Activated T-cell treated with anti-CD3 and anti-CD28 coated beads, Interleukin-2, amount 50 U/mL, for 4 hours (primary cell): ENCODE measurements at regions not wholly inside any gene's neighbourhood (a gene's known extent, or its start where the extent isn't known, plus 50 kb on each side); places are given as distances from the start of the nearest gene placed in this dataset.

ENCODE experiments used
- ATAC-seq, 2 donors: fragments of 200-7000 bp; cut with Tn5 transposase; one replicate each; pipeline ENCODE4 v1.10.0; 2021
- DNase-seq: peaks from one replicate; pipeline ENCODE4 v3.0.0-alpha.2; 2020
- H3K27me3 Mint-ChIP-seq: one replicate; pipeline ENCODE4 v1.8.0; 2021; ENCODE audit warnings: low read depth, mixed read lengths
- H3K36me3 Mint-ChIP-seq: one replicate; pipeline ENCODE4 v1.8.0; 2022; ENCODE audit warnings: mixed read lengths; ENCODE audit not compliant: insufficient read depth
- H3K4me1 Mint-ChIP-seq: one replicate; pipeline ENCODE4 v1.8.0; 2021; ENCODE audit warnings: low read depth, mixed read lengths
- H3K4me3 Mint-ChIP-seq: one replicate; pipeline ENCODE4 v1.8.0; 2021; ENCODE audit warnings: mild to moderate bottlenecking, moderate library complexity, mixed read lengths
- H3K9me3 Mint-ChIP-seq: one replicate; pipeline ENCODE4 v1.8.0; 2021; ENCODE audit warnings: mixed read lengths

DNA sequence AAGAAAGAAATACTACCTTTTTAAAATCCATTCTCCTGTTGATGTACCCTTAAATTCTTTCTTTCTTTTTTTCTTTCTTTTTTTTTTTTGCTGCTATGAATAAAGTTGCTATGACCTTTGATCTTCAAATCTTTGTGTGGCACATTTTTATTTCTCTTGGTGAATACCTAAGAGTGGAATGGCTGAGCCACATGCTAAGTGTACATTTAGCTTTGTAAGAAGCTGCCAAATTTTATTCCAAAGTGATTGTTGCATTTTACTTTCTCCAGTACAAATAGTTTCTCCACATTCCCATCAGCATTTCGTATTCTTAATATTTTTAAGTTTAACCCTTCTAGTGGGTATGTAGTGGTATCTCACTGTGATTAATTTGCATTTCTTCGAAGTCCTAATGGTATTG lies 88.8 kb upstream of the RAB27B start:
- DNase-seq (no peak), ATAC-seq (no peak)
- peaks cover 7% of the 10 kb centered on the region for H3K9me3 Mint-ChIP-seq
- no peaks in the 10 kb centered on the region for H3K4me1 Mint-ChIP-seq
- H3K4me3 Mint-ChIP-seq, result no peak overlapping the region
- H3K27me3 Mint-ChIP-seq, result no peaks in the 10 kb centered on the region
- no peaks in the 10 kb centered on the region for H3K36me3 Mint-ChIP-seq

DNA sequence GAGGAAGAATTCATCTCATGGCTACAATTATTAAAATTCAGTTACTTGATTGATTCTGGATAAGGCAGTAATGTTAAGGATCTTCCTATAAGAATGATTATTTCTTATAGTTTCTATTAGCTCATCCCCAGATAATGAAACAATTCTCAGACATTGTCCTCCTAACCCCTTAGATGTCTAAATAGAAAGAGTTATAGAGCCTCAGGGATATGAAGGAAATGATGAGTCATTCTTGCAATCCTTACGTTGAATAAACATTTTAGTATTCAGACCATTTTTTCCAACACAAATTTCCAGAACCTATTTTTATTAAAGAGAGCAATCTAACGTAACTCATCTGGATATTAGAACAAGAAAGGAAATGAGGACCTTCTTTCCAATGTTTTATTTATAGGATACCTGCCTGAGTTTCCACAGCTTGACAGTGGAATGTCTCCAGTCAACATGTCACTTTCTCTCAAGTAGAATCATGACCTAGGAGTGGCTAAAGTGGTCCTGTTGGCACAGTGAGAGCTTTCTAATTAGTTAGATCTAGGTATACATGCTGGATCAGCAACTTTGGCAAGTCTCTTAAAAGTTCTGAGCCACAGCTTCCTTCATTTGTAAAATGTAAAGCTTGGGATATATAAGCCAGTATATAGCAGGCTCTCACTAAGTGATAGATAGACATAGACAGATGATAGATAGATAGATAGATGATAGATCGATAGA lies 88.0 kb upstream of the RAB27B start:
- DNase-seq (no peak), ATAC-seq (no peak)
- H3K4me1 Mint-ChIP-seq, result no peaks in the 10 kb centered on the region
- no peaks in the 10 kb centered on the region for H3K27me3 Mint-ChIP-seq
- no peak overlapping the region for H3K4me3 Mint-ChIP-seq
- H3K36me3 Mint-ChIP-seq, result no peaks in the 10 kb centered on the region
- H3K9me3 Mint-ChIP-seq, result peaks cover 7% of the 10 kb centered on the region

DNA sequence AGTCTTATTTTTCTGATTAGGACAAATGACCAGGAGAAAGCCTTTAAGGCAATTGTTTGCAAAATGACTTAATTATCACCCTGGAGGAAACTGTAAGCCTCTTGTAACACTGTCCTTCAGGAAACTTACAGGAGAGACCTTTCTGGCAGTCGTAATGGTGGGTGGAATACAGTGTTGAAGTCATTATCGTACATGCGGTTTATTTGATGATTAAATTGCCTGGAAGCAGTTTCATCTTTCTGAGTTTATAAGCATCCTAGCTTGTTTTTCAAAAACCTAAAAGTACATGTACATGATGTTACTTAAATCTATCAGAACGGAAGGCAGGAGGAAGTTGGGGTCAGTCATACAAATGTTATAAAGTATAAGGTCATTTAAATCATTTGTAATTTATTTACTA lies 86.2 kb upstream of the RAB27B start:
- no peaks in the 10 kb centered on the region for H3K36me3 Mint-ChIP-seq
- H3K9me3 Mint-ChIP-seq, result peaks cover 7% of the 10 kb centered on the region
- no peak overlapping the region for H3K4me3 Mint-ChIP-seq
- peaks cover 2% of the 10 kb centered on the region for H3K27me3 Mint-ChIP-seq
- no peaks in the 10 kb centered on the region for H3K4me1 Mint-ChIP-seq
- DNase-seq, result no peak
- no peak for ATAC-seq

DNA sequence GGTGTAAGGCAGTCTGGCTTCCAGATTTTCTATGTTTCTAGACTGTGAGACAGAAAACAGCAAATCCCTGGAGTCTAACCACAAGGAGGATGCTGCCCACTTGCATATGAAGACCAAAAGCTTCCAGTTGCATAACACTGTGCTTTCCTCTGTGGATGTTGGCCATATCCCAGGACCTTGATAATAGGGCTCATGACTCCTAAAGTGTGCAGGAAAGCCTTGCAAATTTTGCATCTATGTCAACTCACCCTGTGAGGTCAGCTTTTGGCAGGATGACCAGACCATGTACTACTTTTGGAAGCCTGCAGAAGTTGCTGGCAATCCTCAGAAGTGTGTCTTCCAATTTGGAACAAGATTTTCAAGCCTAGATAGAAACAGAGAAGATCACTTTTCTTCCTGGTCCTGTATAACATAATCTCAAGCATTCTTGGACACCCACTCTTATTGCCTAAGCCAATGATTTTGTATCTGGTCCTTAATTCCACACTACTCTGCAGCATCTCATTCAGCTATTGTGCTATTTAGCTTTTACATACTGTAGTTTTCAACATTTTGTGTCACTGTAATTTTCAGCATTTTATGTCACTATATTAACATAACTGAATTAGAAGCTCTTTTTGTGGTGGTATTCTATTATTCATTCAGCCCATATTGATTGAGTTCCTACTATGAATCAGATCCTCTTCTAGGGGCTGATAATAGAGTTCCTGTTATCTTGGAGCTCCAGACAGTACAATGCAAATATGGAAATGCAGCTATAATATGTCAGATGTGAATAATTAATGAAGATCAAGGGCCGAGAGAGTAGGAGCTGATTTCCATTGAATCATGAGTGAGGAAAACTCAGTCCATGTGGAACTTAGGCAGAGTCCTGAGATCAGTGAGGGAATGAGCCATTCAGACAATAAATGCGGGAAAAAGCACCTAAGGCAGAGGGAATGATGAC lies 85.3 kb upstream of the RAB27B start:
- Mint-ChIP-seq H3K4me1 (no peaks in the 10 kb centered on the region), H3K36me3 (no peaks in the 10 kb centered on the region), H3K9me3 (peaks cover 7% of the 10 kb centered on the region), H3K27me3 (peaks cover 2% of the 10 kb centered on the region), H3K4me3 (no peak overlapping the region)
- DNase-seq (no peak), ATAC-seq (no peak)

DNA sequence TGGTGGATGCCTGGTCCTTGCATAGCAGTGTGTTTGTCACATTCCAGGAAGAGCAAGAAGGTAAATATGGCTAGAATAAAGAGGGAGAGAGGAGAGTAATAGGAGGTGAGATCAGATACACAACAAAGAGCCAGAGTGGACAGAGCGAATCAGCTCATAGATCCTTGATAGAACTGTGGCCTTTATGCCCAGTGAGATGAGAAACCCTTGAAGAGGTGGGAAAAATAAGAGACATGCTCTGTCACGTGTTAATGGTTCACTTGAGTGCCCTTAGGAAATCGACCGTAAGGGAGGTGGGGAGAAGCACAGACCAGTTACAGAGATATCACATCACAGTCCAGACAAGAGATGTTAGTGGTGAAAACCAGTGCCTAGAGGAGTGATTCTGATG lies 84.7 kb upstream of the RAB27B start:
- no peaks in the 10 kb centered on the region for H3K36me3 Mint-ChIP-seq
- no peaks in the 10 kb centered on the region for H3K4me1 Mint-ChIP-seq
- DNase-seq (no peak), ATAC-seq (no peak)
- H3K9me3 Mint-ChIP-seq, result peaks cover 3% of the 10 kb centered on the region
- no peak overlapping the region for H3K4me3 Mint-ChIP-seq
- H3K27me3 Mint-ChIP-seq, result peaks cover 2% of the 10 kb centered on the region

DNA sequence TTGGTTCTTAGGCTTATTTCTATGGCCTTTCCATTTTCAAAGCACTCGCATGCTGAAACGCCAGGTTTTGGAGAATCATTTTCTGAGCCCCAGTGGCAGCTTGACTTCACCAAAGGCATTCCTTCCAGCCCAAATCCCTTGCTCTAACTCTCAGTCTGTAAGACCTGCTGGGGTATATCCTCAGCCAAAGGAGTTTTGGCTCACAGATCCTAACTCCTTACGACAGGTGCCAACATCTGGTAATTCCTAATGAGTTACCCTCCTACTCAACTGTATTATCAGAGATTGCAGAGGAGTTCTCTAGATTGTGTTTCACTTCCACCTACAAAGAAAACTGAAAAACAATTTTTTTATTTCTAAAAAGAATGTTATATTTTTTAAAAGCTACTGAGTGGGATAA lies 79.0 kb upstream of the RAB27B start:
- Mint-ChIP-seq H3K4me3 (no peak overlapping the region), H3K4me1 (no peaks in the 10 kb centered on the region), H3K36me3 (no peaks in the 10 kb centered on the region), H3K27me3 (peaks cover 2% of the 10 kb centered on the region), H3K9me3 (no peaks in the 10 kb centered on the region)
- ATAC-seq (no peak), DNase-seq (no peak)

DNA sequence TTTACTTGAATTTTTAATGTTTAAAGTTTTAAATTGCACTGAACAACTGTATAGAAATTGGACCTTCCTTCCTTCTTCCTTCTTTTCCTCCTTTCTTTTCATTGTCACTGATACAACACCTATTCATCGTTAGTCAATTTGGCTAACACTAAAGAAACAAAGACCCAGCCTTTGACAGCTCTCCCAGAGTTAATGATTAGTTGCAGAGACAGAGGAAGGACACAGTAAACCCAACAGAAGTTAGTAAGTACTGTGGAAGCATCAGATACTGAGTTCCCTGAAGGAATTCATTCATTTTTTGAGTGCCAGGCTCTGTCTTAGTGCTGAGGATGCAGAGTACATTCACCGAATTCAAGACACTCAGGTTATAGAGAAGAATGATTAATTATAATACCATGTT lies 77.9 kb upstream of the RAB27B start:
- Mint-ChIP-seq H3K4me1 (no peaks in the 10 kb centered on the region), H3K27me3 (peaks cover 2% of the 10 kb centered on the region), H3K36me3 (no peaks in the 10 kb centered on the region), H3K4me3 (no peak overlapping the region), H3K9me3 (no peaks in the 10 kb centered on the region)
- no peak for DNase-seq
- no peak for ATAC-seq

DNA sequence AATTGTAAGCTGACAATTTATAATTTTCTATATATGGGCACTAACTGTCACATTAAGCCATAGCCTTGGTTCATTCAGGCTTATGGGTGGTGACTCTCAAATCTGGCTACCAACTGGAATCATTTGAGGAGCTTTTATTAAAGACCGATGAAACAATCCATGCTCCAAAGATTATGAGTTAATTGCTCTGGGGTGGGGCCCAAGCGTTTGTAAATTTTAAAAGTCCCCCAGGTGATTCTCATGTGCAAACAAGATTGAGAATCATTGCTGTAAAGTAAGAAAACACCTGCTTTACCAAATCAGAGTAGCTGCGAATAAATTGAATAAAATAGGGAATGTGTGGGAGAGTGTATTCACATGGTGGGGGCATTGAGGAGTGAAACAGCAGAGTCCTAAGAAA lies 76.1 kb upstream of the RAB27B start:
- DNase-seq (no peak), ATAC-seq (no peak)
- H3K4me1 Mint-ChIP-seq, result no peaks in the 10 kb centered on the region
- no peaks in the 10 kb centered on the region for H3K9me3 Mint-ChIP-seq
- no peaks in the 10 kb centered on the region for H3K27me3 Mint-ChIP-seq
- no peak overlapping the region for H3K4me3 Mint-ChIP-seq
- no peaks in the 10 kb centered on the region for H3K36me3 Mint-ChIP-seq

DNA sequence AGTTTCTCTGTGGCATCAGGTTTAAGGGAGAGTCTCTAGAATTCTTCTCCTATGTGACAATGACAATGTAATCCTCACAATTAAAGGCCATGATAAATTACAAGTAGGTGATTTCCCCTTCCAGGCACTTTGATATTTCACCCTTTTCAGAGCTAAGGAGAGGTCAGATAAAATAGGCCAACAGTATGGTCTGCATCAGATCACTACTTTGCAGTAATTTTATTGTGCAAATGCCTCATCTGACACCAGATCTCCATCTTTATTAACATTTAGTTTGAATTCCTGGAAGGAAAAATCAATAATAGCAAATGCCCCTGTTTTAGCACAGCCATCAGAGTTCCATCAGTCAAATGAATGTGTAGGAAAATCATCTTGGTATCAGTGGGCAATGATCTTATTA lies 72.8 kb upstream of the RAB27B start:
- Mint-ChIP-seq H3K9me3 (no peaks in the 10 kb centered on the region), H3K36me3 (no peaks in the 10 kb centered on the region), H3K27me3 (peaks cover 2% of the 10 kb centered on the region), H3K4me1 (no peaks in the 10 kb centered on the region), H3K4me3 (no peak overlapping the region)
- no peak for DNase-seq
- ATAC-seq, result no peak

DNA sequence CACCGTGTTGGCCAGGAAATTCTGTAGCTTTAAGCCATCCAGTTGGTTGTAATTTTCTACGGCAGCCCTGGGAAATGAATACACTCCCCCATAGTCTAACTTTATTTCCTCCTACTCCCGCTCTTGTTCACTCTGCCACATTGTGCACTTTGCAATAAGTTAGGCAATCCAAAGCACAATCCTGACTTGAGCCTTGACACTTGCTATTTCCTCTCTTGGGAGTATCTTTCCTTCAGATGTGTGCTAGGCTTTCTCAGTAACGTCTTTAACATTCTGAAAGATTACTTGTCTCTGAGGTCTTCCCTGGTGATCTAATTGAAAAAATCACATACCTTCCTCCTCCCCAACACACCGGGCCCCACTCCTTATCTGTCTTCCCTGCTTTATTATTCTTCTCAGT lies 65.9 kb upstream of the RAB27B start:
- no peaks in the 10 kb centered on the region for H3K9me3 Mint-ChIP-seq
- H3K27me3 Mint-ChIP-seq, result peaks cover 6% of the 10 kb centered on the region
- H3K36me3 Mint-ChIP-seq, result no peaks in the 10 kb centered on the region
- H3K4me3 Mint-ChIP-seq, result no peak overlapping the region
- ATAC-seq (no peak), DNase-seq (no peak)
- no peaks in the 10 kb centered on the region for H3K4me1 Mint-ChIP-seq

DNA sequence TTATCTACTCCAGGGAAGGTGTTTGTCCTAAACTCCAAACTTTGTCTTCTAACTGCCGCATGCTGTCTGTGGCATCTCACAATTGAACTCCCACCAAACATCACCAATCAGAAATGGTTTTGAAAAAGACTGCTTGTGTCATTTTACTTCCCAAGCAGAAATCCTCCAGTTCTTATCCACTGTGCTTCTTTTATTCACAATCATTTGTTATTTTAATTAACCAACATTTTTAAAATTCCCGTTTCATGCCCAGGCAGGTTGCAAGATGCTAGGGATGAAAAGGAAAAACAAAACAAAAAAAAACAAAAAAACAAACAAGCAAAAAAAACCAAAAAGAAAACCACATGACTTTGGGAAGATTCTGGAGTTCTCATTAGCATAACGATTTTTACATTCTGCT lies 63.5 kb upstream of the RAB27B start:
- H3K27me3 Mint-ChIP-seq, result peaks cover 3% of the 10 kb centered on the region
- no peak for DNase-seq
- ATAC-seq, result no peak
- no peaks in the 10 kb centered on the region for H3K36me3 Mint-ChIP-seq
- H3K4me3 Mint-ChIP-seq, result no peak overlapping the region
- H3K4me1 Mint-ChIP-seq, result no peaks in the 10 kb centered on the region
- H3K9me3 Mint-ChIP-seq, result no peaks in the 10 kb centered on the region

DNA sequence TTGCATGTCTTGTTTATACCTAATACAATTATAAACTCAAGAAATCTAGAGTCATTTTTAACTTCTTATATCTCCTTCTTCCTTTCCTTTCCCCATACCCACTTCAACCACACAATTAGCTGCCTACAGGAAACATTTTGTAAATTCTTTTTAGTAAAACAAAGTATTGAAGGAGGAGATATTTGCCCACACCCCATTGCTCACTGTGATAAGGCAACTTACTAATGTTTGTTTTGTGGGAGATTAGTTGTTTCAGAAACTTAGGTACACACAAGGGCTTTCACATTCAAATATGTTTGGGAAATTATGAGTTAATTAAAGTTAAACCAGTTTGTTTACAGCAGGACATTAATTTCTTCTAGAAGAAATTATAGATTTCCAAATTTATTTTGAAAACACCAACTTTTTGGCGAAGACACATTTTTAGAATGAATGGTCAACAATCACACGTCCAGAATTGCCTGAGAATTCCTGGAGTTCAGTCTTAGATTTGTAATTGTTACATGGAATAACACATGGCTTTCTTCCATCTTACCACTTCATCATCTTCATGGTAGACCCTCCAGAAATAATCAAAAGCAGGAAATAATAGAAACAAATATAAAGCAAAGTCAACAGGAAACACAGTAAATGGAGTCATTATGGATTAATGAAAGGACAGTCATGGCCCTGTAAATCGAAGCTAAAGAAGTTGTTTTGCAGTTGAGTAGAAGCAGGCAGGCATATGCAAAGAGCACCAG lies 62.5 kb upstream of the RAB27B start:
- ATAC-seq (no peak), DNase-seq (no peak)
- Mint-ChIP-seq H3K4me3 (no peak overlapping the region), H3K36me3 (no peaks in the 10 kb centered on the region), H3K27me3 (peaks cover 3% of the 10 kb centered on the region), H3K9me3 (no peaks in the 10 kb centered on the region), H3K4me1 (no peaks in the 10 kb centered on the region)

DNA sequence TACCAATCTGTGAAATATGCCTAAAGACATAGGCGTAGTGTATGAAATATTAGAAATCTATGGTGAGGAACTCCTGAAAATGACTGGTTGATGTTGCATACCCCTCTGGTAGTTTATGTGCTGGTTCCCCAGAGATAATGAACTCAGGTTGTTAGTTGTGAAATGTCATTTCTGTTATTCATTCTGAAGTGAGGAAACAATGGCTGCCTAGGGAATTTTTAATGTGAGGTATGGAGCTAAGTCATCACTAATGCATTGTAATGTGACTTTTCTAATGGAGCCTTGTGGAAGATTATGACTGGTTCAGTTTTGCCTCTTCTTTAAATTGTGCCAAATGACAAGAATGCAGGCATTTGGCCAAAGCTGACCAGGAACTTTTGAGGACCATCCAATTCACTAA lies 61.6 kb upstream of the RAB27B start:
- no peak for ATAC-seq
- DNase-seq, result no peak
- H3K36me3 Mint-ChIP-seq, result no peaks in the 10 kb centered on the region
- no peak overlapping the region for H3K4me3 Mint-ChIP-seq
- no peaks in the 10 kb centered on the region for H3K9me3 Mint-ChIP-seq
- no peaks in the 10 kb centered on the region for H3K4me1 Mint-ChIP-seq
- peaks cover 3% of the 10 kb centered on the region for H3K27me3 Mint-ChIP-seq

DNA sequence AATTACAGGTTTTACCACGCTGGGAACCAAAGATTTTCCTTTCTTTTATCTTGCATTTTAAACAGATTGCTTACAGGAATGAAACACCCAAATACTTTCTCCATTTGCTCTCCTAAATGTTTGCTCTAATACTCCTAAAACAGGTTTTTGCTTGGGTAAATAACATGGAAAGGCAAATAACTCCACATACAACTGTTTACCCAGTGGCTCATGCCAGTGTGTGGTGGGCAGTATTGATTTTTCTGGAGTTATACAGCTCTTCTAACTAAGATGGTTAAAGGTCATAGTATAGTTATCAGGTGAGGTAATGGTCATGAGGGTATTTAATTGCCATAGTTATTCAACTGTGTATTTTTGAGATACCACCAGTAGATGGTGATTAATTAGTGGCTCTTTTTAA lies 61.2 kb upstream of the RAB27B start:
- peaks cover 3% of the 10 kb centered on the region for H3K27me3 Mint-ChIP-seq
- H3K4me3 Mint-ChIP-seq, result no peak overlapping the region
- ATAC-seq (no peak), DNase-seq (no peak)
- H3K36me3 Mint-ChIP-seq, result no peaks in the 10 kb centered on the region
- no peaks in the 10 kb centered on the region for H3K4me1 Mint-ChIP-seq
- H3K9me3 Mint-ChIP-seq, result no peaks in the 10 kb centered on the region
